T47D (cell line): ENCODE measurements at regions not wholly inside any gene's neighbourhood (a gene's known extent, or its start where the extent isn't known, plus 50 kb on each side); places are given as distances from the start of the nearest gene placed in this dataset.

ENCODE experiments used
- DNase-seq, 2 experiments: peaks; one replicate each; pipeline versions ENCODE4 v3.0.0 to v3.0.0-alpha.2; 2011 to 2012; ENCODE audit warnings: low read depth in 1 of 2, low spot score in 1 of 2
- JUND ChIP-seq: IDR thresholded peaks from 2 replicates; pipeline ENCODE4 v1.6.1; 2012; ENCODE audit warnings: low read depth
- in situ Hi-C: cut with HindIII; loops from 2 replicates; pipeline ENCODE4 v1.10.0; 2016; ENCODE audit warnings: low sequenced_read_pairs, low pct_unique_long_range_greater_than_20kb

GRCh38 chr1:90508376-90509167 lies 208.5 kb downstream of the BARHL2 start:
- no peak for TF ChIP-seq JUND
- no peak for DNase-seq
- in situ Hi-C loops = no loop called here

- in situ Hi-C loops = no loop called here
- no peak for TF ChIP-seq JUND
- DNase-seq = no peak
Observed at GRCh38 chr1:90507173-90507572, 209.9 kb downstream of the BARHL2 start.

- in situ Hi-C loops = no loop called here
- DNase-seq = no peak
- TF ChIP-seq JUND = no peak
Observed at GRCh38 chr1:90505806-90506205, 211.3 kb downstream of the BARHL2 start.

GRCh38 chr1:90504509-90504908 lies 212.6 kb downstream of the BARHL2 start:
- in situ Hi-C loops = no loop called here
- no peak for TF ChIP-seq JUND

GRCh38 chr1:90502696-90503095 lies 214.4 kb downstream of the BARHL2 start:
- DNase-seq = no peak
- in situ Hi-C loops = no loop called here
- TF ChIP-seq JUND = no peak

More at GRCh38 chr1:90504509-90504908, 212.6 kb downstream of the BARHL2 start:
- DNase-seq = no peak

GRCh38 chr1:90502194-90502593 lies 214.9 kb downstream of the BARHL2 start:
- in situ Hi-C loops = no loop called here
- TF ChIP-seq JUND = no peak
- no peak for DNase-seq

- no peak for TF ChIP-seq JUND
- no peak for DNase-seq
- in situ Hi-C loops = no loop called here
Observed at GRCh38 chr1:90501281-90501680, 215.8 kb downstream of the BARHL2 start.

GRCh38 chr1:90494748-90495282 lies 222.3 kb downstream of the BARHL2 start:
- in situ Hi-C loops = no loop called here
- TF ChIP-seq JUND = no peak
- DNase-seq = no peak

GRCh38 chr1:90488451-90488850 lies 228.7 kb downstream of the BARHL2 start:
- no peak for TF ChIP-seq JUND
- DNase-seq = no peak
- in situ Hi-C loops = no loop called here

GRCh38 chr1:90486996-90487395 lies 230.1 kb downstream of the BARHL2 start:
- in situ Hi-C loops = no loop called here
- no peak for TF ChIP-seq JUND
- no peak for DNase-seq

- DNase-seq = no peak
- in situ Hi-C loops = no loop called here
- TF ChIP-seq JUND = no peak
Observed at GRCh38 chr1:90486134-90486824, 230.8 kb downstream of the BARHL2 start.

GRCh38 chr1:90480271-90480835 lies 236.7 kb downstream of the BARHL2 start:
- no peak for DNase-seq
- no peak for TF ChIP-seq JUND
- in situ Hi-C loops = no loop called here

GRCh38 chr1:90476994-90477393 lies 240.1 kb downstream of the BARHL2 start:
- in situ Hi-C loops = no loop called here
- DNase-seq = no peak
- no peak for TF ChIP-seq JUND
